ENCODE measurements at regions not wholly inside any gene's neighbourhood (a gene's known extent, or its start where the extent isn't known, plus 50 kb on each side); places are given as distances from the start of the nearest gene placed in this dataset.
A peak's percentile ranks its signal among the peaks of the same experiment; 100 is the strongest.

- H3K4me3 ChIP-seq: peak overlapping the region; percentile 73
Observed at GRCh38 chr4:183797445-183798300, 107.4 kb upstream of the STOX2 start.

GRCh38 chr4:183798301-183799253, 106.5 kb upstream of the STOX2 start:
- BruUV-seq (replicated peaks): no TSS peak
- ChIA-PET POLR2A (ENCODE audit: unreplicated experiment) (interaction anchor here (0.6 kb wide), 2 partner anchors 29 to 933 kb away, joined by 3 to 4 read pairs; no protein-coding TSS in a partner anchor), CTCF (interaction anchor here (0.6 to 0.7 kb wide), 2 partner anchors 33 to 120 kb away, joined by 3 to 4 read pairs; no protein-coding TSS in a partner anchor)
- Histone ChIP-seq H3K27me3 (ENCODE audit: insufficient read depth, low read depth) (no peaks in the 10 kb centered on the region), H4K20me1 (ENCODE audit: insufficient read depth) (no peaks in the 10 kb centered on the region), H3K4me2 (peak overlapping the region; percentile 81), H3F3A (ENCODE audit: insufficient read depth, low read depth) (peaks cover 5% of the 10 kb centered on the region; the same call in 1 of the 2 replicates), H2AFZ (peak overlapping the region; percentile 74), H3K9me2 (ENCODE audit: insufficient read depth) (no peaks in the 10 kb centered on the region), H3K36me3 (ENCODE audit: low read depth) (no peaks in the 10 kb centered on the region), H3K27ac (no peak overlapping the region), H3K79me2 (ENCODE audit: low read depth) (no peaks in the 10 kb centered on the region), H3K4me3 (peak overlapping the region; percentile 73), H3K9me3 (ENCODE audit: insufficient read depth, low read depth) (no peaks in the 10 kb centered on the region), H3K4me1 (replicated peaks; ENCODE audit: insufficient read depth) (peaks cover 5% of the 10 kb centered on the region; the same call in 1 of the 2 replicates)
- DNase-seq: no peak
- intact Hi-C loops (cut with micrococcal nuclease; ENCODE audit: unreplicated experiment): loop anchor here (2.0 kb wide), 1 partner anchor 78 kb away; no protein-coding TSS in a partner anchor
- no peak for TF ChIP-seq EZH2 (IDR thresholded peaks at IDR 0.05; ENCODE audit: low read depth)
- no peak for TF ChIP-seq CTCF (conservative IDR thresholded peaks at IDR 0.05)

More at GRCh38 chr4:183797445-183798300, 107.4 kb upstream of the STOX2 start:
- intact Hi-C loops (cut with micrococcal nuclease; ENCODE audit: unreplicated experiment): loop anchor here (2.0 kb wide), 1 partner anchor 77 kb away; no protein-coding TSS in a partner anchor
- ChIA-PET CTCF (no interaction called here), POLR2A (ENCODE audit: unreplicated experiment) (interaction anchor here (0.6 kb wide), 1 partner anchor 932 kb away, joined by 3 read pairs; no protein-coding TSS in a partner anchor)
- peak overlapping the region; percentile 81 for H3K4me2 ChIP-seq
- BruUV-seq (replicated peaks): no TSS peak
- peaks cover 5% of the 10 kb centered on the region; the same call in 1 of the 2 replicates for H3F3A ChIP-seq (ENCODE audit: insufficient read depth, low read depth)
- peak in 1 of 2 experiments; percentile 62 for DNase-seq
- no peaks in the 10 kb centered on the region for H3K79me2 ChIP-seq (ENCODE audit: low read depth)
- H3K36me3 ChIP-seq (ENCODE audit: low read depth): no peaks in the 10 kb centered on the region
- H2AFZ ChIP-seq: peak overlapping the region; percentile 82
- H3K27me3 ChIP-seq (ENCODE audit: insufficient read depth, low read depth): no peaks in the 10 kb centered on the region
- TF ChIP-seq EZH2 (IDR thresholded peaks at IDR 0.05; ENCODE audit: low read depth) (no peak), CTCF (conservative IDR thresholded peaks at IDR 0.05) (no peak)
- H3K27ac ChIP-seq: no peak overlapping the region
- H3K4me1 ChIP-seq (replicated peaks; ENCODE audit: insufficient read depth): peaks cover 5% of the 10 kb centered on the region; the same call in 1 of the 2 replicates
- H3K9me2 ChIP-seq (ENCODE audit: insufficient read depth): no peaks in the 10 kb centered on the region
- H3K9me3 ChIP-seq (ENCODE audit: insufficient read depth, low read depth): no peaks in the 10 kb centered on the region
- no peaks in the 10 kb centered on the region for H4K20me1 ChIP-seq (ENCODE audit: insufficient read depth)

Data from PC-9 (cell line).